ENCODE measurements at regions not wholly inside any gene's neighbourhood (a gene's known extent, or its start where the extent isn't known, plus 50 kb on each side); places are given as distances from the start of the nearest gene placed in this dataset.

DNA sequence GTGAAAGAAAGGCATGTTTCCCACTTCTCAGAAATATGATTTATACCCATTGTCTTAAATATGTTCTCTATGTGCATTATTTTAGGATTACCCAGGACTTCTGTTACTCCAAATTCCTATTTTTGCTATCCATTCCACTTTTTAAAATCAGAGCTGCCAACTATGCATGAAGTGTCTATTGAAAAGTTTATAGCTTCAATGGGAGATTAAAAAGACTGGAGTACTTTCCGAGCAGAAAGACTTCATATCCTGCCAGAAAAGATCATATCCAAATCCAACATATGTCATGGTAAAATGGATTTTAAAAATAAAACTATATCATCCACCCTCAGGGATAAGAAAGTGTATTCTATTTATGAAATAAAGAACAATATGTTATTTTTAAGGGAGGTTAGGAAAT is 212.7 kb downstream of the COL12A1 start:
- H3K9me1 ChIP-seq (ENCODE audit: control insufficient read depth, insufficient read depth, low read length), result no peaks in the 10 kb centered on the region
- no peak overlapping the region for H3K9ac ChIP-seq (ENCODE audit: insufficient read depth in 1 of 2, low read depth in 2 of 2, low read length in 2 of 2)
- H3K4me3 ChIP-seq, result no peak overlapping the region
- H4K20me1 ChIP-seq (replicated peaks; ENCODE audit: control insufficient read depth, insufficient read depth, low read length), result no peaks in the 10 kb centered on the region
- H3K4me1 ChIP-seq (replicated peaks in 1 of 2; ENCODE audit: control insufficient read depth in 2 of 2, insufficient read depth in 2 of 2, low read length in 2 of 2), result no peaks in the 10 kb centered on the region
- TF ChIP-seq JUND (IDR thresholded peaks at IDR 0.05; ENCODE audit: borderline replicate concordance, low read depth, low read length), result no peak
- no peak for TF ChIP-seq JUND (tag; IDR thresholded peaks at IDR 0.05; ENCODE audit: borderline replicate concordance, low read depth, low read length)
- no peak for TF ChIP-seq ASH1L (IDR thresholded peaks at IDR 0.05; ENCODE audit: borderline replicate concordance, low read depth, partially characterized antibody)
- TF ChIP-seq SPI1 (IDR thresholded peaks at IDR 0.05; ENCODE audit: borderline replicate concordance, low read depth, low read length), result no peak
- TF ChIP-seq NONO (IDR thresholded peaks at IDR 0.05; ENCODE audit: low read depth in 2 of 2, low read length in 1 of 2), result no peak
- no peak for TF ChIP-seq PTBP1 (IDR thresholded peaks at IDR 0.05; ENCODE audit: low read depth, low read length)
- no peak overlapping the region for H3K27ac ChIP-seq (ENCODE audit: extremely low read depth, low read depth, low read length)
- intact Hi-C loops (cut with micrococcal nuclease), result no loop called here
- no peaks in the 10 kb centered on the region for H3K79me2 ChIP-seq (ENCODE audit: control insufficient read depth, insufficient read depth, low read length)
- in situ Hi-C loops (cut with MboI), result no loop called here
- ChIA-PET CTCF (ENCODE audit: low intra/inter-chr PET ratio) (no interaction called here), POLR2A (no interaction called here)
- no peaks in the 10 kb centered on the region for H3K27me3 ChIP-seq (ENCODE audit: control insufficient read depth in 2 of 2, insufficient read depth in 2 of 2, low read length in 2 of 2)
- WGBS (ENCODE audit: insufficient coverage, low coverage, missing lambda C conversion rate), result 0% methylated on average over 1 of the region's 1 CpG
- H2AFZ ChIP-seq (ENCODE audit: low read depth, low read length), result no peak overlapping the region
- no peaks in the 10 kb centered on the region for H3K9me3 ChIP-seq (replicated peaks; ENCODE audit: control insufficient read depth, insufficient read depth, low read depth, low read length)
- FAIRE-seq (no peak), ATAC-seq (no peak), DNase-seq (ENCODE audit: extremely low read depth in 1 of 4, low spot score in 3 of 4) (no peak)
- BruUV-seq (replicated peaks), result no TSS peak
- no peak overlapping the region for H3K4me2 ChIP-seq (ENCODE audit: insufficient read depth, low read length)
- no peaks in the 10 kb centered on the region for H3K36me3 ChIP-seq (ENCODE audit: control insufficient read depth, insufficient read depth, low read length)

Data from K562 (cell line).